ENCODE measurements at regions not wholly inside any gene's neighbourhood (a gene's known extent, or its start where the extent isn't known, plus 50 kb on each side); places are given as distances from the start of the nearest gene placed in this dataset.

GRCh38 chr2:479490-480176 is 191.7 kb upstream of the ALKAL2 start:
- DNase-seq = no peak

- no peak for DNase-seq
These were observed 191.1 kb upstream of the ALKAL2 start for GRCh38 chr2:479031-479430.

GRCh38 chr2:471560-471959 is 183.7 kb upstream of the ALKAL2 start:
- no peak for DNase-seq

DNA sequence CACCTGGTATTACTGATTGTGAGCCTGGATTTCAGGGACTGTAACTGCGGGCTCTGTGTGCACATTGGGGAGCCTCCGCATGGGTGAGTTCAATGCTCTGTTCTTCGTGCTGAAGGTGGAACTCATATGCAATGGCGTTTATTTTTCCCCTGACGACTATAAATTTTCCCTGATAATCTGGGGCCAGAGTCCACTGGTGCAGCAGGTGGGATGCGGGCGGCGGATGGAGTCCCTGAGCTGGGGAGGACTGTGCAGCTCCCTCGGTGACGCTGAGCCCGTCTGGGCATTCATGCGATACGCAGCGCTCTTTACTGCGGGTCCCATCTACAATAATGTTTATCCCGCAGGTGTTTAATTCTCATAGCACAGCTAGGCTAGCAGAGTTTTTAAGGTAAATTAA is 181.6 kb upstream of the ALKAL2 start:
- DNase-seq = no peak

DNA sequence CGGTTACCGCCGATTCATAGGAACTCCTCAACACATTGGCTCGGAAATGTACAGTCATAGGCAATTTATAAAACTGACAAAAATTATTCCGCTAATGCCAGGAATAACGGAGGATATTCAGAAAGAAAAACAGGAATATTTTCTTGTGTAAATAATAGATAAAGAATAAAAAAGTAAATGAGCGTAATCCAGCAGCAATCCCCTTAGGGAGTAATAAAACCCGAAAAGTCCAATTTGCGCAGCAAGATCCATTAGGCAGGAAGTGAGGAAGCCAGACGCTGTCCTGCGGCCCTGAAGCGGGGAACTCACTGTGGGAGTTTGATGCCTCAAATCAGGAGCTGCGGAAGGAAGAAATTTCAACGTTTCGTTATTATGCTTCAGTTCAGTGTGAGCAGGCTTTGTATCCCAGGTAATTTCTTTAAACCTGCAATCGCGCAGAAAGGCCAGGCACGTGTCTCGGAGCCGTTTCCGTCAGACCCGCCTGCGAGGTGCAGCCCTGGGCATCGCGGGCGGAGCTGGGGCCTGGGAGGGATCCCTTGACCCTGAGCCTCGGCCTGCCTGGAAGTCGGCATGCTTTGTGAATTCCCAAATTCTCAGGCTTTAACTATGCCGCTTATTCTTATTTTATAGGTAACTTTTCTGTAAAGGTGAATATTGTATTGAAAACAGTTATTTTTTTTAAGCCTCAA is 180.9 kb upstream of the ALKAL2 start:
- no peak for DNase-seq

GRCh38 chr2:467892-468647 is 180.2 kb upstream of the ALKAL2 start:
- DNase-seq = no peak

DNA sequence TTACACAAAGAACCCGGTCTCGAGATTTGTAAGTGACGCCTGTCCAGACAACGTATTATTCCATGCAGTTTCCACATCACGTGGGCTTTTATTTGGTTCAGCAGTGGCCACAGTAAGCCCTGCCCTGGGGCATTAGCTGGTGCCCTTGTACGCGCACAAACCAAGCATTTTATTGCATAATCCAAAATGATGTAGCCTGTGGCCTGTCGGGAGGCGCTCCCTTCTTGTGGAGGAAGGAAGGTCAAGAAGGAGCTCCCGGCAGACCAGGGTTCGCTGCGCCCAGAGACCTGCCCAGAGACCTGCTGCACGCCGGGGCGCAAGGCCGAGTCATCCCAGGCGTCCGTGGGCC is 179.6 kb upstream of the ALKAL2 start:
- DNase-seq = no peak

DNA sequence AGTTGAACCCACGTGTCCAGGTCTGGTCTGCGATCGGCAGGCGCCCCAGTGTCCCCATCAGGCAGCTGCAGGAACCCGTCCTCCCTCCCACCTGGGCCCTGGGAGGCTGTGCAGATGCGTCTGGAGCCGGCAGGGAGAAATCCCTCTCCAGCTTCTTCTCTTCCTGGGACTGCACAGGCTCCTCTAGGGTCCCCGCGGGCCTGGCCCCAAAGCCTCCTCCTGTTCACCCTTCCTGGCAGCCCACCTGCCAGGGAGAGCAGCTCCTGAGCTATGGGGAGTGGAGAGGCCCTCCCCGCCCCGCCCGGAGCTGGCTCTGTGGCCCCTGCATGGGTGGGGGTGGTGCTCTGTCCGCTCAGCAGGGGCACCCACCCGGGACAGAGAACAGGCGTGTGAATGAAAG is 179.2 kb upstream of the ALKAL2 start:
- DNase-seq = no peak

DNA sequence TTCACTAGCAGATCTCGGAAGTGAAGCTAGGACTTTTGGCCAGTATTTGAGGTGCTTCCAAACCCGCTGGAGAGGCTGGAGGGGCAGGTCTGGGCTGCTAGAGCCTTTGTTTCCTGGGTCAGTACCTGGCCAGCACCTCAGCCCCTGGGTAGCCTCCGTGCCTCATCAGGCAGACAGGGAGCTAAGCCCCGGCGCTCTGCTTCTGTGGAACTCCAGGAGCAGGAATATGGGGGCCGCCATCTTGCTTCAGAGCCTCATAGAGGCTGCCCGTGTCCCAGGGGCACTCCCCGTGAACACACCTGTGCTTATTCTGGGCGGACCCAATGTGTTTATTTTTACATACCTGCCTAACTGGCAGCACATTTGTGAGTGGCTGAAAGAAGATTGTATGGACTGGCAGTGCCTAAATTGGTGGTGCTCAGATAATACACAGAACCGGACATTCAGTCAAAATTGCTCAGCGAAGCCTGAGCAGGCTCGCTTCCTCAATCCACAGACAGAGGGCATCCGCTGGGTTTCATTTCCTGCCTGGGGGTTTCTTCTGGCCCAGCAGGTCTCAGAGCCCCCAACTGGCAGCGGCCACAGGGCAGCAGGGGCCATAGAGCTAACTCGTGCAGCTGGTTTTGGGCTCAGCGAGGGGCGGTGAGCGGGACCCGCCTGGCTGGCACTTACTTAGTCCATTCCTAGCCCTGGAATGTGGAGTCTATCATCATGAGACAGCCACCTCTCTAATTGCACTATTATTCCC is 176.8 kb upstream of the ALKAL2 start:
- no peak for DNase-seq

DNA sequence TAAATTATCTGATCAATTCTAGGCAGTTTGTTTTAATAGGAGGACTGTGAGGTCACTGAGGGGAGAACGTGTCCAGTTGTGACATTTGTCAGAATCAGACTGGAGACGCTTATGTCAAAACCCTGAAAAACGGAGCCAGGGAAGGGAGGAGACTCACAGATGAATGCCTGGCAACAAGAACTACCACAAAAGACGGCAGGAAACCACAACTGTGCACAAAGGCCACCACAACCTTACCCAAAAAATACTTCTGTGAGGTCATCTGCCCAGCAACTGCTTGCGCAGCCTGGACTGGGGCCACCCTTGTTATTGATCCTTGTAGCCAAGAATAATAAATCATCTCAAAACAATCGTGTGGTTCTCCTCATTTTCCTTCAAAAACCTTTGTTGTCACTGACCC is 173.0 kb upstream of the ALKAL2 start:
- DNase-seq = no peak

GRCh38 chr2:459931-460330 is 172.0 kb upstream of the ALKAL2 start:
- DNase-seq = no peak

- DNase-seq = no peak
These were observed 170.5 kb upstream of the ALKAL2 start for GRCh38 chr2:458425-458815.

- no peak for DNase-seq
These were observed 170.0 kb upstream of the ALKAL2 start for GRCh38 chr2:457792-458424.

DNA sequence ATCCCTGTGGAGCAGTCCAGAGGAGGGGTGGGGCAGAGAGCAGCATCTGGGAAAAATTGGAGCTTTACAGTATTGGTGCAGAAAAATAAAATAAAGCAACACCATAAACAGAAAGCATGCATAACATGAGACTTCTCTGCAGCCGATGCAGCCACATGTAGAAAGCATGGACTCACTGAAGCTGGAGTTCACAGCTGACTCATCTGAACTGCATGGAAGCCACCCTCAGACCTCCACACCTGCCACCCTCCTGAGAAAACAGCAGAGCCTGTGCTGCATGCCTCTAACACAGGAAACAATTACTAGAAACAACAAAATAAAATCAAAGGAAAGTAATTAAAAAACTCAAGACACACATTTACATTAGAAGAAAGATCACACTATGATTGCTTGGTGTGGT is 169.4 kb upstream of the ALKAL2 start:
- no peak for DNase-seq

DNA sequence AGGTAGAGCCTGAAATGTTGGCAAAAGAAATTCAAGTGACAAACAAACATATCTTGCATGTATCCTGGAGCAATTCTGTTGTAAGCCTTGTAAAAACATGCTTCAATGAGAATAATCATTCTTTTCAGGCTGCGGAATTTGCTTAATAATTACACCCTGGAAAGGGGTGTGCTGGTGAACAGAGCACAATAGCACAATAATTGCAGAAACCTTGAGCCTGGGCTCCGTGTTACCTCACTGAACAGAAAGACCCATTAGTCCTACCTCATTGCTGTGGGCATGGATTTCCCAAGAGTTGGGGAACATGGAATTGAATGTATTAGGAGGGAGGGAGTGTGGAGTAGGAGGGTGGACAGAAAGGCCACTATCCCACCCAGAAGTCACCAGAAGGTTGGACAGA is 168.0 kb upstream of the ALKAL2 start:
- no peak for DNase-seq

DNA sequence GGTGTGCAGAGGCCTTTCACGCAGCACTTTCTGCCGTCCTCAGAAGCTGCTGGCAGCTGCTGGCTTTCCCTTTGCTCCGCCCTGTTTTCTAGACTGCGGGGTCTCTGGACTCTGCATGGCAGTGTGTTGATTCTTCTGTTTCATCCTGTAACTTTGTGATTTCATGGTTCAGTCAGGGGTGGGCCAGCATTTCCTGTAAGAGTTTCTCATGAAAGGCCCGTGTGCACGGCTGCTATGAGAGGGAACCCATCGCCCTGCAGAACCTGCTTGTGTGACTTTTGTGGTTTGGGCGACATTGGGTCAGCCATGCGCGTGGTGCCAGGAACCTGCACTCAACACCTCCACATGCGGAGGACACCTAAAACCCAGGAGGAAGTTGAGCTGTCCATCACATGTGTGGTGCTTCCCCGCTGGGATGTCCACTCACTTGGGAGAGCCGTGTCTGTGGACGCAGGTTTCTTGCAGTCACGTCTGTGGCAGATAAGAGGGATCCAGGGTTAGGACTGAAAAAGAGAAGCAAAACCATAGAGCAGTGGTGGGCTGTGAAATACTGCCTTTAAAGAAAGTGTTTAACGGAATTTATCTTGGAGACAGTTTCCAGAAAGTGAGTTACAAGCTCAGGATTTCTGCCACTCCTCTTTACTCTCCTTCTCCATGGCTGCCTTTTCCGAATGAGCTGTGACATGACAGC is 167.3 kb upstream of the ALKAL2 start:
- no peak for DNase-seq

- DNase-seq = no peak
These were observed 165.2 kb upstream of the ALKAL2 start for GRCh38 chr2:453132-453531.

DNA sequence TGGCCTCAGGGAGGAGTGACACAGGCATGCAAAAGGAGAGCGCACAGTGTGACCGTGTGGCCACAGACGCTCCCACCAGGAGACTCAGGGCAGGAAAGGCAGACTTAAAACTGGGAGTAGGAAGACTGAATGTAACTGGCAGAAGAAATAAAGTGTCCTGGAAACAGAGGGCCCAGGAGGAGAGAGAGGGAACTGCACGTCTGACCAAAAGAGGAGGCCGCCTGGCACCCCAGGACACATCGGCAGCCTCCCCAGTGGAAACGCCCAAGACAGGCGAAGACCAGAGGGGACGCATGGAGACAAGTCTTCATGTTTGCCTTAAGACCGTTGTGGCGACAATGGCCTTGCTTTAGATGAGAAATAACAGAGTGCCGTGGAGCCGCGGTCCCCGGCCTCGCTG is 163.6 kb upstream of the ALKAL2 start:
- DNase-seq = no peak

- no peak for DNase-seq
These were observed 161.6 kb upstream of the ALKAL2 start for GRCh38 chr2:449246-450067.

GRCh38 chr2:447902-448665 is 160.2 kb upstream of the ALKAL2 start:
- DNase-seq = no peak
